ENCODE measurements at regions not wholly inside any gene's neighbourhood (a gene's known extent, or its start where the extent isn't known, plus 50 kb on each side); places are given as distances from the start of the nearest gene placed in this dataset.
"Not testable (repeated sequence)": the region's sequence is repeated elsewhere in the genome, so short reads cannot be mapped to it uniquely, and the experiment has no call there.

GRCh38 chr2:39991298-39991697, 212.2 kb upstream of the THUMPD2 start:
- CTCF ChIA-PET, result no interaction called here

GRCh38 chr2:39990335-39990900, 211.4 kb upstream of the THUMPD2 start:
- no peak for DNase-seq (ENCODE audit: extremely low spot score)
- TF ChIP-seq FOXK2 (IDR thresholded peaks at IDR 0.05) (no peak), SP1 (IDR thresholded peaks at IDR 0.05) (no peak), CTBP1 (IDR thresholded peaks at IDR 0.05; ENCODE audit: borderline replicate concordance) (no peak), LEF1 (IDR thresholded peaks at IDR 0.05; ENCODE audit: borderline replicate concordance) (no peak), HDGF (IDR thresholded peaks at IDR 0.05; ENCODE audit: borderline replicate concordance) (no peak), PKNOX1 (IDR thresholded peaks at IDR 0.05) (no peak), L3MBTL2 (conservative IDR thresholded peaks at IDR 0.05) (no peak), ELF4 (IDR thresholded peaks at IDR 0.05) (no peak), ZNF384 (IDR thresholded peaks at IDR 0.05) (no peak), SUZ12 (IDR thresholded peaks at IDR 0.05) (no peak), FOXA1 (IDR thresholded peaks at IDR 0.05) (no peak), ARNT (IDR thresholded peaks at IDR 0.05) (no peak), NFRKB (IDR thresholded peaks at IDR 0.05) (no peak), TARDBP (IDR thresholded peaks at IDR 0.05) (no peak), BHLHE40 (IDR thresholded peaks at IDR 0.05; ENCODE audit: borderline replicate concordance) (no peak), FOXM1 (IDR thresholded peaks at IDR 0.05; ENCODE audit: borderline replicate concordance) (no peak)
- POLR2A ChIA-PET, result no interaction called here
- CTCF ChIA-PET, result no interaction called here

More at GRCh38 chr2:39991298-39991697, 212.2 kb upstream of the THUMPD2 start:
- no peak for DNase-seq (ENCODE audit: extremely low spot score)
- TF ChIP-seq ARNT (IDR thresholded peaks at IDR 0.05) (no peak), BHLHE40 (IDR thresholded peaks at IDR 0.05; ENCODE audit: borderline replicate concordance) (no peak)
- POLR2A ChIA-PET, result no interaction called here

- ChIA-PET CTCF (no interaction called here), POLR2A (no interaction called here)
- no peak for DNase-seq (ENCODE audit: extremely low spot score)
- TF ChIP-seq ZNF384 (IDR thresholded peaks at IDR 0.05), result no peak
These were observed 210.8 kb upstream of the THUMPD2 start for GRCh38 chr2:39989888-39990287.

- TF ChIP-seq CTBP1 (IDR thresholded peaks at IDR 0.05; ENCODE audit: borderline replicate concordance) (no peak), BHLHE40 (IDR thresholded peaks at IDR 0.05; ENCODE audit: borderline replicate concordance) (no peak), FOXA1 (IDR thresholded peaks at IDR 0.05) (no peak), PKNOX1 (IDR thresholded peaks at IDR 0.05) (no peak), LEF1 (IDR thresholded peaks at IDR 0.05; ENCODE audit: borderline replicate concordance) (no peak), HDGF (IDR thresholded peaks at IDR 0.05; ENCODE audit: borderline replicate concordance) (no peak), ARNT (IDR thresholded peaks at IDR 0.05) (no peak), FOXM1 (IDR thresholded peaks at IDR 0.05; ENCODE audit: borderline replicate concordance) (no peak), NFRKB (IDR thresholded peaks at IDR 0.05) (no peak), L3MBTL2 (conservative IDR thresholded peaks at IDR 0.05) (no peak), SP1 (IDR thresholded peaks at IDR 0.05) (no peak), ZNF384 (IDR thresholded peaks at IDR 0.05) (no peak), TARDBP (IDR thresholded peaks at IDR 0.05) (no peak), FOXK2 (IDR thresholded peaks at IDR 0.05) (no peak), SUZ12 (IDR thresholded peaks at IDR 0.05) (no peak), ELF4 (IDR thresholded peaks at IDR 0.05) (no peak)
- DNase-seq (ENCODE audit: extremely low spot score), result no peak
- ChIA-PET POLR2A (no interaction called here), CTCF (no interaction called here)
These were observed 202.8 kb upstream of the THUMPD2 start for GRCh38 chr2:39981883-39982311.

- ChIA-PET CTCF (interaction anchor here (0.5 kb wide), 1 partner anchor 1143 kb away, joined by 3 read pairs; no protein-coding TSS in a partner anchor), POLR2A (no interaction called here)
- no peak for TF ChIP-seq SUZ12 (IDR thresholded peaks at IDR 0.05)
- no peak for TF ChIP-seq FOXM1 (IDR thresholded peaks at IDR 0.05; ENCODE audit: borderline replicate concordance)
- TF ChIP-seq NFRKB (IDR thresholded peaks at IDR 0.05), result no peak
- no peak for TF ChIP-seq ELF4 (IDR thresholded peaks at IDR 0.05)
- no peak for TF ChIP-seq PKNOX1 (IDR thresholded peaks at IDR 0.05)
- no peak for TF ChIP-seq FOXA1 (IDR thresholded peaks at IDR 0.05)
- no peak for TF ChIP-seq LEF1 (IDR thresholded peaks at IDR 0.05; ENCODE audit: borderline replicate concordance)
- TF ChIP-seq FOXK2 (IDR thresholded peaks at IDR 0.05), result no peak
- no peak for DNase-seq (ENCODE audit: extremely low spot score)
These were observed 196.5 kb upstream of the THUMPD2 start for GRCh38 chr2:39975476-39976020.

GRCh38 chr2:39968037-39968436, 189.0 kb upstream of the THUMPD2 start:
- TF ChIP-seq L3MBTL2 (conservative IDR thresholded peaks at IDR 0.05) (no peak), ELF4 (IDR thresholded peaks at IDR 0.05) (no peak), ZNF384 (IDR thresholded peaks at IDR 0.05) (no peak), HDGF (IDR thresholded peaks at IDR 0.05; ENCODE audit: borderline replicate concordance) (no peak)
- CTCF ChIA-PET, result no interaction called here
- DNase-seq (ENCODE audit: extremely low spot score), result no peak
- POLR2A ChIA-PET, result no interaction called here

GRCh38 chr2:39960681-39961080, 181.6 kb upstream of the THUMPD2 start:
- POLR2A ChIA-PET; DNase-seq (ENCODE audit: extremely low spot score); CTCF ChIA-PET: not testable (repeated sequence)
